ENCODE measurements at regions not wholly inside any gene's neighbourhood (a gene's known extent, or its start where the extent isn't known, plus 50 kb on each side); places are given as distances from the start of the nearest gene placed in this dataset.
"Not testable (repeated sequence)": the region's sequence is repeated elsewhere in the genome, so short reads cannot be mapped to it uniquely, and the experiment has no call there.

DNA sequence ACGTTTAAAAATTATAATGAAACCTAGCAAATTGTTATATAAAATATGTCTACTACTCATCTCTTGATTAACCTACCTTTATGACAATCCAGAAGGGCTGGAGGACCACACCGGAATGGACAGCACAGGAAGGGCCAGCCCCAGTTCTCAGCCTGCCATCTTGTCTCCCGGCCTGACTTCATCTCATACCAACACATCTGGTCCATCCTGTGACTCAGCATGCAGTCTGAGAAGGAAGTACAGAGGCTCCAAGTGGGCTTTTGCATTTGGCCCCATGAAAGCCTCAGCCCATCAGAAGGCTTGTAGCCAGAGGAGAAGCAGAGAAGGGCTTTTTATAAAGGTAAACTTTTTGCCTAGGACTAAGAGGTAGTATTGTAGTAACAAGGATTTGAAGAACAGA lies 436.6 kb downstream of the MRPL39 start:
- no peak for TF ChIP-seq POLR2AphosphoS5 (IDR thresholded peaks at IDR 0.05)
- no peak for TF ChIP-seq EP300 (IDR thresholded peaks at IDR 0.05)
- no peak for TF ChIP-seq CTCF (IDR thresholded peaks at IDR 0.05)
- TF ChIP-seq POLR2A (IDR thresholded peaks at IDR 0.05): no peak
- 87 to 92% methylated on average over 3 of the region's 3 CpGs for WGBS, 2 donors
- H3K36me3 ChIP-seq: no peaks in the 10 kb centered on the region
- no peaks in the 10 kb centered on the region for H3K4me1 ChIP-seq
- H3K27ac ChIP-seq: no peak overlapping the region
- no peaks in the 10 kb centered on the region for H3K27me3 ChIP-seq
- no peak overlapping the region for H3K4me3 ChIP-seq
- peaks cover 0 to 3% (median 0%) of the 10 kb centered on the region in 4 donors for H3K9me3 ChIP-seq
- intact Hi-C loops (cut with DNase I): no loop called here
- DNase-seq: no peak

DNA sequence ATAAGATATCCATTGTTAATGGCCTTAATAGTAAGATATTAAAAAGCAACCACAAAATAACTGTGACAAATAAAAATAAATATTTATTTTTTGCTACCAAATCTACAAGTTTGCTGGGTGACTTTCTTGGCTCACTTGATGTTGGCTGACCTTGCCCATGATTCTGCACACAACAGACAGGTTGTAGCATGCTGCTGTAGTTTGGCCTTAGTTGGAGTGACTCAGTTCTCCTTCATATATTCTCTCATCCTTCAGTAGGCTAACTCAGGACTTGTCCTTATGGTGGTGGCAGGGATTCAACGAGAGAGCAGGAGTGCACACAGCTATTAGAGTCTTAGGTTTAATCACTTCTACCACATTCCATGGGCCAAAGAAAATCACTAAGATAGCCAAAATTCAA lies 437.9 kb downstream of the MRPL39 start:
- WGBS, 2 donors: 84 to 88% methylated on average over 1 of the region's 1 CpG
- no peak for TF ChIP-seq CTCF (IDR thresholded peaks at IDR 0.05)
- no peak for TF ChIP-seq EP300 (IDR thresholded peaks at IDR 0.05)
- TF ChIP-seq POLR2AphosphoS5 (IDR thresholded peaks at IDR 0.05): no peak
- no peak for TF ChIP-seq POLR2A (IDR thresholded peaks at IDR 0.05)
- no peak for DNase-seq
- Histone ChIP-seq H3K27ac (no peak overlapping the region), H3K27me3 (no peaks in the 10 kb centered on the region), H3K9me3 (peaks cover 0 to 3% (median 0%) of the 10 kb centered on the region in 4 donors), H3K4me3 (no peak overlapping the region), H3K36me3 (no peaks in the 10 kb centered on the region), H3K4me1 (no peaks in the 10 kb centered on the region)
- intact Hi-C loops (cut with DNase I): no loop called here

- 85 to 92% methylated on average over 1 of the region's 1 CpG for WGBS, 2 donors
Observed at GRCh38 chr21:25166904-25167303, 440.4 kb downstream of the MRPL39 start.

DNA sequence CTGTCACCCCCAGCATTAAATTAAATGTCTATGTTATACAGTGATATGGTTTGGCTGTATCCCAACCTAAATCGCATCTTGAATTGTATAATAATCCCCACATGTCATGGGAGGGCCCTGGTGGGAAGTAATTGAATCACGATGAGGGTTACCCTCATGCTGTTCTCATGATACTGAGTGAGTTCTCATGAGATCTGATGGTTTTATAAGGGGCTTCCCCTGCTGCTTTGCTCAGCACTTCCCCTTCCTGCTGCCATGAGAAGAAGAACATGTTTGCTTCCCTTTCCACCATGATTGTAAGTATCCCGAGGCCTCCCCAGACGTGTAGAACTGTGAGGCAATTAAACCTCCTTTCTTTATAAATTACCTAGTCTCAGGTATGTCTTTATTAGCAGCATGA lies 445.7 kb downstream of the MRPL39 start:
- no peak overlapping the region for H3K4me3 ChIP-seq
- TF ChIP-seq POLR2A (IDR thresholded peaks at IDR 0.05) (no peak), CTCF (IDR thresholded peaks at IDR 0.05) (no peak), POLR2AphosphoS5 (IDR thresholded peaks at IDR 0.05) (no peak), EP300 (IDR thresholded peaks at IDR 0.05) (no peak)
- WGBS, 2 donors: 83 to 85% methylated on average over 4 of the region's 4 CpGs
- no peak overlapping the region for H3K27ac ChIP-seq
- H3K4me1 ChIP-seq: no peaks in the 10 kb centered on the region
- H3K27me3 ChIP-seq: no peaks in the 10 kb centered on the region
- intact Hi-C loops (cut with DNase I): no loop called here
- no peaks in the 10 kb centered on the region for H3K36me3 ChIP-seq
- no peaks in the 10 kb centered on the region for H3K9me3 ChIP-seq
- no peak for DNase-seq

More at GRCh38 chr21:25166904-25167303, 440.4 kb downstream of the MRPL39 start:
- H3K36me3 ChIP-seq; intact Hi-C loops (cut with DNase I); H3K4me3 ChIP-seq; H3K9me3 ChIP-seq; H3K4me1 ChIP-seq; H3K27me3 ChIP-seq; H3K27ac ChIP-seq; DNase-seq: not testable (repeated sequence)

DNA sequence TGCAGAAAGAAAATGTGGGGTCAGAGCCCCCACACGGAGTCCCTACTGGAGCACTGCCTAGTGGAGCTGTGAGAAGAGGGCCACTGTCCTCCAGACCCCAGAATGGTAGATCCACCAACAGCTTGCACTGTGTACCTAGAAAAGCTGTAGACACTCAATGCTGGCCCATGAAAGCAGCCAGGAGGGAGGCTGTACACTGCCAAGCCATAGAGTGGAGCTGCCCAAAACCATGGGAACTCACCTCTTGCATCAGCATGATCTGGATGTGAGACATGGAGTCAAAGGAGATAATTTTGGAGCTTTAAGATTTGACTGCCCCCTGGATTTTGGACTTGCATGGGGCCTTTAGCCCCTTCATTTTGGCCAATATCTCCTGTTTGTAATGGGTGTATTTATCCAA lies 452.3 kb downstream of the MRPL39 start:
- WGBS, 2 donors: 44 to 63% methylated on average over 1 of the region's 1 CpG
- H3K4me3 ChIP-seq; H3K9me3 ChIP-seq; H3K36me3 ChIP-seq; intact Hi-C loops (cut with DNase I); H3K4me1 ChIP-seq; H3K27ac ChIP-seq; H3K27me3 ChIP-seq; DNase-seq: not testable (repeated sequence)

DNA sequence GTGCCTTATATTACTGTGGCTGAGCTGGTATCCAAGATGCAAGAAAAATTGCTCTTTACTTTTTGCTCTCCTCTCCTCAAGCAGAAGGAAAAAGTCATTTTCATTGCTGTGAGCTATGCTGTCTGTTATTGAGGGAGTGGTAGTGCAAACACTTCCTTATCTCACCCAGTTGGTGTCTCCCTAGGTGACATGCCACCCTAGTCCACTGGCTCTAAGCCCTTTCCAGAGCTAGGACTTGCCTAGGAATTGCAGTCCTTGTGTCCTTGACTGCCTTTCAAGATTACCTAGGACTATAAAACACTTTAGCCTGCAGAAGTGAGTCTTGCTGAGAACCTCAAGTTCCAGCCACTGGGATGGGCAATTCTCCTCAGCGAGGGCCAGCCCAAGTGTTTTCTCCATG lies 458.3 kb downstream of the MRPL39 start:
- no peak overlapping the region for H3K4me3 ChIP-seq
- H3K27ac ChIP-seq: no peak overlapping the region
- no peaks in the 10 kb centered on the region for H3K27me3 ChIP-seq
- no peaks in the 10 kb centered on the region for H3K9me3 ChIP-seq
- no peaks in the 10 kb centered on the region for H3K4me1 ChIP-seq
- DNase-seq: no peak
- 51 to 90% methylated on average over 1 of the region's 1 CpG for WGBS, 2 donors
- TF ChIP-seq EP300 (IDR thresholded peaks at IDR 0.05) (no peak), POLR2A (IDR thresholded peaks at IDR 0.05) (no peak), CTCF (IDR thresholded peaks at IDR 0.05) (no peak), POLR2AphosphoS5 (IDR thresholded peaks at IDR 0.05) (no peak)
- H3K36me3 ChIP-seq: no peaks in the 10 kb centered on the region
- intact Hi-C loops (cut with DNase I): no loop called here
